H9 (cell line): ENCODE measurements at regions not wholly inside any gene's neighbourhood (a gene's known extent, or its start where the extent isn't known, plus 50 kb on each side); places are given as distances from the start of the nearest gene placed in this dataset.

Source experiments
- DNase-seq: peaks from one replicate; pipeline ENCODE4 v3.0.0-alpha.2; 2017
- H2AFZ ChIP-seq: one replicate; pipeline ENCODE4 v1.6.1; 2013; ENCODE audit warnings: mild to moderate bottlenecking, low read length, control low read depth, moderate library complexity
- H2AK5ac ChIP-seq: 2 replicates; pipeline ENCODE4 v1.6.1; 2013; ENCODE audit warnings: low read length, control low read depth, mixed read lengths; ENCODE audit not compliant: insufficient read length
- H2BK120ac ChIP-seq: one replicate; pipeline ENCODE4 v1.6.1; 2013; ENCODE audit warnings: low read depth, mild to moderate bottlenecking, low read length, control low read depth, inconsistent platforms; ENCODE audit not compliant: poor library complexity, severe bottlenecking
- H2BK12ac ChIP-seq: 2 replicates; pipeline ENCODE4 v1.6.1; 2013; ENCODE audit warnings: low read length, control low read depth, mixed read lengths, low read depth; ENCODE audit not compliant: insufficient read length
- H2BK15ac ChIP-seq: 2 replicates; pipeline ENCODE4 v1.6.1; 2013; ENCODE audit warnings: low read depth, low read length, control low read depth
- H2BK20ac ChIP-seq: one replicate; pipeline ENCODE4 v1.6.1; 2013; ENCODE audit warnings: low read depth, mild to moderate bottlenecking, low read length, control low read depth, inconsistent platforms; ENCODE audit not compliant: poor library complexity, severe bottlenecking
- H2BK5ac ChIP-seq: 2 replicates; pipeline ENCODE4 v1.6.1; 2013; ENCODE audit warnings: low read length, control low read depth, mixed read lengths; ENCODE audit not compliant: insufficient read length
- H3K14ac ChIP-seq: 2 replicates; pipeline ENCODE4 v1.6.1; 2013; ENCODE audit warnings: low read length, control low read depth; ENCODE audit not compliant: insufficient read depth
- H3K18ac ChIP-seq: 2 replicates; pipeline ENCODE4 v1.6.1; 2013; ENCODE audit warnings: low read depth, mild to moderate bottlenecking, mixed read lengths, low read length, control low read depth; ENCODE audit not compliant: insufficient read length
- H3K23ac ChIP-seq: 2 replicates; pipeline ENCODE4 v1.6.1; 2013; ENCODE audit warnings: low read length, control low read depth, mixed read lengths, low read depth; ENCODE audit not compliant: insufficient read length
- H3K23me2 ChIP-seq: 2 replicates; pipeline ENCODE4 v1.6.1; 2013; ENCODE audit warnings: low read depth, mild to moderate bottlenecking, mixed read lengths, low read length, control low read depth; ENCODE audit not compliant: insufficient read length, poor library complexity, severe bottlenecking
- H3K27ac ChIP-seq: 2 replicates; pipeline ENCODE4 v1.5.1; 2013; ENCODE audit warnings: low read length, control low read depth, mixed read lengths, low read depth; ENCODE audit not compliant: insufficient read length
- H3K27me3 ChIP-seq: 2 replicates; pipeline ENCODE4 v1.6.1; 2013; ENCODE audit warnings: low read length, control low read depth, inconsistent platforms; ENCODE audit not compliant: insufficient read depth
- H3K4ac ChIP-seq: 2 replicates; pipeline ENCODE4 v1.6.1; 2013; ENCODE audit warnings: low read depth, mild to moderate bottlenecking, control low read depth, inconsistent platforms, low read length, moderate library complexity
- H3K4me1 ChIP-seq: 2 replicates; pipeline ENCODE4 v1.6.1; 2013; ENCODE audit warnings: low read length, control low read depth, inconsistent platforms; ENCODE audit not compliant: insufficient read depth
- H3K4me2 ChIP-seq: 2 replicates; pipeline ENCODE4 v1.6.1; 2013; ENCODE audit warnings: low read length, control low read depth, mixed read lengths; ENCODE audit not compliant: insufficient read length, insufficient read depth
- H3K56ac ChIP-seq: 2 replicates; pipeline ENCODE4 v1.6.1; 2013; ENCODE audit warnings: low read depth, mild to moderate bottlenecking, mixed read lengths, low read length, control low read depth; ENCODE audit not compliant: insufficient read length
- H3K79me1 ChIP-seq: 2 replicates; pipeline ENCODE4 v1.6.1; 2013; ENCODE audit warnings: low read depth, mild to moderate bottlenecking, moderate library complexity, low read length, control low read depth, inconsistent platforms; ENCODE audit not compliant: insufficient read depth, poor library complexity, severe bottlenecking
- H3K79me2 ChIP-seq: 2 replicates; pipeline ENCODE4 v1.6.1; 2013; ENCODE audit warnings: low read length, control low read depth, inconsistent platforms; ENCODE audit not compliant: insufficient read depth
- H3K9ac ChIP-seq: 2 replicates; pipeline ENCODE4 v1.6.1; 2013; ENCODE audit warnings: low read length, control low read depth, mixed read lengths; ENCODE audit not compliant: insufficient read length; ENCODE audit errors: extremely low read depth
- H3K9me3 ChIP-seq: one replicate; pipeline ENCODE4 v1.6.1; 2013; ENCODE audit warnings: low read depth, low read length, inconsistent platforms; ENCODE audit not compliant: control insufficient read depth
- H3T11ph ChIP-seq: one replicate; pipeline ENCODE4 v1.6.1; 2013; ENCODE audit warnings: mild to moderate bottlenecking, low read length, control low read depth, inconsistent platforms
- H4K20me1 ChIP-seq: one replicate; pipeline ENCODE4 v1.6.1; 2013; ENCODE audit not compliant: control insufficient read depth, insufficient read length, insufficient read depth
- H4K5ac ChIP-seq: 2 replicates; pipeline ENCODE4 v1.6.1; 2013; ENCODE audit warnings: low read depth, mild to moderate bottlenecking, mixed read lengths, low read length, control low read depth; ENCODE audit not compliant: insufficient read length
- H4K8ac ChIP-seq: replicated peaks from 2 replicates; pipeline ENCODE4 v1.6.1; 2013; ENCODE audit warnings: low read length, control low read depth, mixed read lengths, low read depth; ENCODE audit not compliant: insufficient read length
- H4K91ac ChIP-seq: 2 replicates; pipeline ENCODE4 v1.6.1; 2013; ENCODE audit warnings: low read depth, mild to moderate bottlenecking, moderate library complexity, mixed read lengths, low read length, control low read depth; ENCODE audit not compliant: insufficient read length
- H3K27ac Mint-ChIP-seq, 3 experiments: 2 replicates in 2 of 3; 3 replicates in 1 of 3; pipeline ENCODE4 v1.8.0; 2020 to 2021; ENCODE audit warnings: mixed read lengths in 3 of 3, mild to moderate bottlenecking in 1 of 3, moderate library complexity in 1 of 3
- H3K27me3 Mint-ChIP-seq: 2 replicates; pipeline ENCODE4 v1.8.0; 2021; ENCODE audit warnings: low read depth, mild to moderate bottlenecking, moderate library complexity, mixed read lengths
- H3K36me3 Mint-ChIP-seq, 3 experiments: 2 replicates in 2 of 3; 3 replicates in 1 of 3; pipeline ENCODE4 v1.8.0; 2020 to 2021; ENCODE audit warnings: low read depth in 3 of 3, mixed read lengths in 3 of 3; ENCODE audit not compliant: insufficient read depth in 1 of 3
- H3K4me1 Mint-ChIP-seq, 2 experiments: 2 replicates each; pipeline ENCODE4 v1.8.0; 2020; ENCODE audit warnings: mixed read lengths in 2 of 2
- H3K4me3 Mint-ChIP-seq, 2 experiments: 2 replicates in 1 of 2; 3 replicates in 1 of 2; pipeline ENCODE4 v1.8.0; 2020 to 2021; ENCODE audit warnings: mild to moderate bottlenecking in 2 of 2, mixed read lengths in 2 of 2, moderate library complexity in 1 of 2
- H3K9me3 Mint-ChIP-seq, 2 experiments: 2 replicates in 1 of 2; 3 replicates in 1 of 2; pipeline ENCODE4 v1.8.0; 2020; ENCODE audit warnings: mild to moderate bottlenecking in 2 of 2, mixed read lengths in 2 of 2, moderate library complexity in 1 of 2
- CTCF ChIP-seq: fragments of 200-600 bp; sonication (generic); conservative IDR thresholded peaks from 3 replicates; pipeline ENCODE4 v1.8.0; 2021; ENCODE audit warnings: antibody characterized with exemption, mild to moderate bottlenecking
- WGBS: extraction: QIAGEN DNeasy Blood & Tissue Kit; methylation state at CpG from one replicate; pipeline ENCODE4 v1.1.7; 2013; ENCODE audit warnings: missing lambda C conversion rate, low lambda C conversion rate, mixed read lengths; ENCODE audit not compliant: insufficient read length; ENCODE audit errors: extremely low coverage; 5-methylcytosine and 5-hydroxymethylcytosine counted together

DNA sequence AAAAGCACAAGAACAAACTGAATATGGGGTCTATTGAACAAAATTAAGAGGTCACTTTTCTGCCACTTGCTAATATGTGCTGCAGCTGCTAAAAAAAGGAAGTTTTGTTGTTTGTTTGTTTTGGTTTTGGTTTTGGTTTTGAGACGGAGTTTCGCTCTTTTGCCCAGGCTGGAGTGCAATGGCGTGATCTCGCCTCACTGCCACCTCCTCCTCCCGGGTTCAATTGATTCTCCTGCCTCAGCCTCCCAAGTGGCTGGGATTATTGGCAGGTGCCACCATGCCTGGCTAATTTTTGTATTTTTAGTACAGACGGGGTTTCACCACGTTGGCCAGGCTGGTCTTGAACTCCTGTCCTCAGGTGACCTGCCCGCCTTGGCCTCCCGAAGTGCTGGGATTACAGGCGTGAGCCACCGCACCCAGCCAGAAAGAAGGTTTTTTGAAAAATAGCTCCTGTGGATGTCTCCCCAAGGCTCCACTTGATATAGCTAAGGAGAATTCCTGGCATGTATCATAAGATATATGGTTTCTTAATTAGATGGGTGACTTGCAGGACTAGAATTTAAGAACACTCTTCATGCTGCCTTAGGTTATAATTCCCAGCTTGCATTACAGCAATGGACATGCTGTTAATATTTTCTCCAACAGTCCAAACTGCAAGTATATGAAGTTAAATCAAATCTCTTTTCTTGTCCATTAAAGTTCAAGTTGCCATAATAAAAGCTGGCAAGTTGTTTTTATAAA is 237.6 kb upstream of the AMIGO2 start:
- Histone ChIP-seq H3K14ac (no peak overlapping the region), H4K8ac (no peak overlapping the region), H3K23me2 (no peaks in the 10 kb centered on the region), H3K56ac (no peak overlapping the region), H3K79me2 (no peaks in the 10 kb centered on the region), H2BK12ac (no peak overlapping the region), H2BK5ac (no peak overlapping the region), H3K4ac (no peak overlapping the region), H3K9me3 (no peaks in the 10 kb centered on the region), H3K4me2 (no peak overlapping the region), H2AK5ac (no peak overlapping the region), H2BK120ac (no peak overlapping the region), H3K4me1 (no peaks in the 10 kb centered on the region), H3K27me3 (no peaks in the 10 kb centered on the region), H3K9ac (no peak overlapping the region), H3K79me1 (no peaks in the 10 kb centered on the region), H4K5ac (no peak overlapping the region), H2BK20ac (no peak overlapping the region), H4K20me1 (no peaks in the 10 kb centered on the region), H3K18ac (no peak overlapping the region), H2BK15ac (no peak overlapping the region), H3K27ac (no peak overlapping the region), H3T11ph (no peak overlapping the region), H2AFZ (no peak overlapping the region), H3K23ac (no peak overlapping the region), H4K91ac (no peak overlapping the region)
- TF ChIP-seq CTCF = no peak
- WGBS = no CpG with 5 or more reads among the region's 11 CpGs
- no peak for DNase-seq
- Mint-ChIP-seq H3K9me3 (no peaks in the 10 kb centered on the region; a peak in 1 of 5 replicates), H3K4me3 (no peak overlapping the region), H3K27me3 (no peaks in the 10 kb centered on the region), H3K27ac (no peak overlapping the region), H3K4me1 (peaks cover 0 to 3% of the 10 kb centered on the region in 2 experiments; a peak in 1 of 4 replicates), H3K36me3 (no peaks in the 10 kb centered on the region)
